ENCODE measurements at regions not wholly inside any gene's neighbourhood (a gene's known extent, or its start where the extent isn't known, plus 50 kb on each side); places are given as distances from the start of the nearest gene placed in this dataset.
"Not testable (repeated sequence)": the region's sequence is repeated elsewhere in the genome, so short reads cannot be mapped to it uniquely, and the experiment has no call there.

- H3K9ac ChIP-seq (ENCODE audit: low read depth in 1 of 2, low read length in 2 of 2) = no peak overlapping the region
- peaks cover 0 to 4% of the 10 kb centered on the region in 2 donors for H3K9me3 ChIP-seq (ENCODE audit: control insufficient read depth in 1 of 2, low read length in 2 of 2)
- H3K36me3 ChIP-seq (ENCODE audit: control insufficient read depth in 1 of 2, insufficient read depth in 2 of 2, low read length in 2 of 2) = no peaks in the 10 kb centered on the region
- H3K27ac ChIP-seq (ENCODE audit: low read depth, low read length) = no peak overlapping the region
- no peaks in the 10 kb centered on the region for H3K27me3 ChIP-seq (ENCODE audit: control insufficient read depth in 1 of 2, insufficient read depth in 2 of 2, low read length in 2 of 2)
- peaks cover 0 to 7% of the 10 kb centered on the region in 2 donors for H3K4me1 ChIP-seq (ENCODE audit: control insufficient read depth in 1 of 2, insufficient read depth in 2 of 2, low read length in 2 of 2)
- H3K4me3 ChIP-seq (ENCODE audit: low read depth in 1 of 2, low read length in 2 of 2) = no peak overlapping the region
Observed at GRCh38 chr21:35818597-35818996, 241.7 kb downstream of the SETD4 start.

DNA sequence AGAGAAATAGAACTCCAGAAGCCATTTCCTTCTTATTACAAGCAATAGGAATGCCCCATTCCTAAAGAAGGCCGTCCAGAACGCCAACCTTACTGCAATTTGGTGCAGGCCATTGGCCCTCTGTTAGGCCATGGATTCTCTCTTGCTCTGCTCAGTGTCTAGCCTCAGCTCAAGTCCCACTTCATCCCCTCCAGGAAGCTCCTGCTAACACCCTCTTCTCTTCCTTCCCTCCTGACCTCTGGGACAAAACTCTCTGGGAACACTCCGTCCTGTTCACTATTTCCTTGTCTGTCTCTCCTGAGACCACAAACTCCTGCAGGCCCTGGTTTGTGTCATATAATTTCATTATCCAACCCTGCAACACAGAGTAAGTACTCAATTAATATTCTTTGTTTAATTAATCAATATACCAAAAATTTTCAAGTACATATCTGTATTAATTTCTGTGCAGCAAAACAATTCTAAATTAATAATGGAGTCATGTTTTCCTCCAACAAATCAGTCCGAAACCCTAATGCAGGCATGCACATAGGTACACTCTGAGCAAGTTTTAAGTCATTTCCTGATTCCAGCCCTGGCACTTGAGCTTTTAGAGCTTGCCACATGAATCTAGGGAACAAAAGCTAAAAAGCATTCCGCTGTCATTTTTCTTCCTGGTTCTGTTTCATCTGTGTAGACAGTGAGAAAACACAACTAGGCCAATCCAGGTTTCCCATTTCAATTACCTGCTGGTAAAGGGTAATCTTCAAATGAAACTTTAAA is 245.3 kb downstream of the SETD4 start:
- Histone ChIP-seq H3K9me3 (ENCODE audit: control insufficient read depth in 1 of 2, low read length in 2 of 2) (no peaks in the 10 kb centered on the region), H3K9ac (ENCODE audit: low read depth in 1 of 2, low read length in 2 of 2) (no peak overlapping the region), H3K27ac (ENCODE audit: low read depth, low read length) (no peak overlapping the region)

GRCh38 chr21:35812679-35813078 is 247.6 kb downstream of the SETD4 start:
- no peaks in the 10 kb centered on the region for H3K9me3 ChIP-seq (ENCODE audit: control insufficient read depth in 1 of 2, low read length in 2 of 2)
- no peaks in the 10 kb centered on the region for H3K36me3 ChIP-seq (ENCODE audit: control insufficient read depth in 1 of 2, insufficient read depth in 2 of 2, low read length in 2 of 2)
- H3K4me3 ChIP-seq (ENCODE audit: low read depth in 1 of 2, low read length in 2 of 2) = no peak overlapping the region
- no peak overlapping the region for H3K27ac ChIP-seq (ENCODE audit: low read depth, low read length)
- peaks cover 4 to 15% of the 10 kb centered on the region in 2 donors for H3K4me1 ChIP-seq (ENCODE audit: control insufficient read depth in 1 of 2, insufficient read depth in 2 of 2, low read length in 2 of 2)
- H3K27me3 ChIP-seq (ENCODE audit: control insufficient read depth in 1 of 2, insufficient read depth in 2 of 2, low read length in 2 of 2) = no peaks in the 10 kb centered on the region
- H3K9ac ChIP-seq (ENCODE audit: low read depth in 1 of 2, low read length in 2 of 2) = no peak overlapping the region

More for the DNA sequence above, 245.3 kb downstream of the SETD4 start:
- Histone ChIP-seq H3K27me3 (ENCODE audit: control insufficient read depth in 1 of 2, insufficient read depth in 2 of 2, low read length in 2 of 2) (no peaks in the 10 kb centered on the region), H3K4me3 (ENCODE audit: low read depth in 1 of 2, low read length in 2 of 2) (no peak overlapping the region), H3K4me1 (ENCODE audit: control insufficient read depth in 1 of 2, insufficient read depth in 2 of 2, low read length in 2 of 2) (peaks cover 4 to 15% of the 10 kb centered on the region in 2 donors), H3K36me3 (ENCODE audit: control insufficient read depth in 1 of 2, insufficient read depth in 2 of 2, low read length in 2 of 2) (no peaks in the 10 kb centered on the region)

- Histone ChIP-seq H3K9me3 (ENCODE audit: control insufficient read depth in 1 of 2, low read length in 2 of 2) (no peaks in the 10 kb centered on the region), H3K9ac (ENCODE audit: low read depth in 1 of 2, low read length in 2 of 2) (no peak overlapping the region), H3K36me3 (ENCODE audit: control insufficient read depth in 1 of 2, insufficient read depth in 2 of 2, low read length in 2 of 2) (no peaks in the 10 kb centered on the region), H3K4me1 (ENCODE audit: control insufficient read depth in 1 of 2, insufficient read depth in 2 of 2, low read length in 2 of 2) (peaks cover 4 to 15% of the 10 kb centered on the region in 2 donors), H3K27me3 (ENCODE audit: control insufficient read depth in 1 of 2, insufficient read depth in 2 of 2, low read length in 2 of 2) (no peaks in the 10 kb centered on the region), H3K27ac (ENCODE audit: low read depth, low read length) (no peak overlapping the region), H3K4me3 (ENCODE audit: low read depth in 1 of 2, low read length in 2 of 2) (peak overlapping the region; percentile 4 to 42)
Observed at GRCh38 chr21:35811191-35811806, 249.0 kb downstream of the SETD4 start.

DNA sequence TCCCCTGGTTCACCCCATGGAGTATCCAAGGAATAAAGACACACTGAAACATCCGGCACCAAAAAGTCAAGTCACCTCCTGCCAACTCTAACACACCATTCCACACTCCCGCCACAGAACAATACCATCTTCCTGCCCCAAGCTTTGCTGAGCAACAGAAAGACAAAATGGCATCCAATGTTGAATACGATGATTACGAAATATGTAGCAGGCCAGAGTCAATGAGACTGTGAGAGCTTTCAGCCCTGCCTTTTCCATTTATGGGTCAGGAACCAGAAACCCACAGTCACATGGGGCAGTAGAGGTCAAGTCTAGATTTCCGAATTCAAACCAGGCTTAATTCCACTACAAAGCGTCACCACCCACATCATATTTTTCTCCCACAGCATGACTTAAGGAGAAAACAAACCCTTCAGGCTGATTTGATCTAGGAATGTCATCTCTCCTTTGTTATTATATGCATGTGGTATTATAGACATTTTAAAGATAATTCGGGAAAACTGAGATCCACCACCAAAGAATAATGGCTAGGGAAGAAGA is 249.8 kb downstream of the SETD4 start:
- no peaks in the 10 kb centered on the region for H3K9me3 ChIP-seq (ENCODE audit: control insufficient read depth in 1 of 2, low read length in 2 of 2)
- H3K27ac ChIP-seq (ENCODE audit: low read depth, low read length) = no peak overlapping the region
- H3K9ac ChIP-seq (ENCODE audit: low read depth in 1 of 2, low read length in 2 of 2) = no peak overlapping the region
- no peaks in the 10 kb centered on the region for H3K36me3 ChIP-seq (ENCODE audit: control insufficient read depth in 1 of 2, insufficient read depth in 2 of 2, low read length in 2 of 2)
- no peak overlapping the region for H3K4me3 ChIP-seq (ENCODE audit: low read depth in 1 of 2, low read length in 2 of 2)
- no peaks in the 10 kb centered on the region for H3K27me3 ChIP-seq (ENCODE audit: control insufficient read depth in 1 of 2, insufficient read depth in 2 of 2, low read length in 2 of 2)
- peaks cover 4 to 15% of the 10 kb centered on the region in 2 donors for H3K4me1 ChIP-seq (ENCODE audit: control insufficient read depth in 1 of 2, insufficient read depth in 2 of 2, low read length in 2 of 2)

DNA sequence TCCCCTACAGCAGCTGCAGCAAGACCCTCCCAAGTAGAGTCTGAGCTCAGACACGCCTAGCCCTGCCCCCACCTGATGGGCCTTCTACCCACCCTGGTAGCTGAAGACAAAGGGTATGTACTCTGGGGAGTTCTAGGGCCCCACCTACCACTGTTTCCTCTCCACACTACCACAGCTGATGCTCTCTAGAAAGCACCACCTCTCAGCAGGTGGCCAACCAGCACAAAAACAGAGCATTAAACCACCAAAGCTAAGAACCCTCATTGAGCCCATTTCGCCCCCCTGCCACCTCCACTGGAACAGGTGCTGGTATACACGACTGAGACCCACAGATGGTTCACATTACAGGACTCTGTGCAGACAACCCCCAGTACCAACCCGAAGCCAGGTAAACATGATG is 258.9 kb downstream of the SETD4 start:
- H3K27me3 ChIP-seq (ENCODE audit: control insufficient read depth in 1 of 2, insufficient read depth in 2 of 2, low read length in 2 of 2) = no peaks in the 10 kb centered on the region
- H3K9me3 ChIP-seq (ENCODE audit: control insufficient read depth in 1 of 2, low read length in 2 of 2) = no peaks in the 10 kb centered on the region
- no peaks in the 10 kb centered on the region for H3K36me3 ChIP-seq (ENCODE audit: control insufficient read depth in 1 of 2, insufficient read depth in 2 of 2, low read length in 2 of 2)
- peaks cover 11 to 14% of the 10 kb centered on the region in 2 donors for H3K4me1 ChIP-seq (ENCODE audit: control insufficient read depth in 1 of 2, insufficient read depth in 2 of 2, low read length in 2 of 2)
- H3K9ac ChIP-seq (ENCODE audit: low read depth in 1 of 2, low read length in 2 of 2) = no peak overlapping the region
- H3K27ac ChIP-seq (ENCODE audit: low read depth, low read length) = no peak overlapping the region
- no peak overlapping the region for H3K4me3 ChIP-seq (ENCODE audit: low read depth in 1 of 2, low read length in 2 of 2)

DNA sequence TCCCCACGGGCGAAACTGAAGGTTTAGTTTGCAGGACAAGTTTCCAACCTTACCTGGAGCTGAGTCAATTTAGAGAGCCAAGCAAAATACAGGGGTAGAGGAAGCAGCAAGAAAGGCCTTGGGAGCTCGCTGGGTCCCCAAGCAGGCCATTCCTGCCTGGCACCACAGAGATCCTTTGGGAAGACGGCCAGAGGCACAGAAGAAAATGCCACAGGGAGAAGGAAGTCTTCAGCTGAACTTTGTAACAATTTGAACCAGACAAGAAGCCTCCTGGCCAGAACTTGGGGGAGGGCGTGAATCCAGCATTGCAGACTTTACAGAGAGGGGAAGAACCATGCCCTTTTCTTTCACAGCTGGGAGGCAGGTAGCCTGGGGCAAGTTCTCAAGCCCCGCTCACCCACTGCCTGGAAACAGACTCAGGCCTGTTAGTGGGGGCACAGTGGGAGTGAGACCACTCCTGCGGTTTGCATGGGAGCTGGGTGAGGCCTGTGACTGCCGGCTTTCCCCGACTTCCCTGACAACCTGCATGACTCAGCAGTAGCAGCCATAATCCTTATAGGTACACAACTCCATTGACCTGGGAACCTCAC is 259.4 kb downstream of the SETD4 start:
- not testable (repeated sequence) for H3K4me3 ChIP-seq (ENCODE audit: low read depth in 1 of 2, low read length in 2 of 2); H3K36me3 ChIP-seq (ENCODE audit: control insufficient read depth in 1 of 2, insufficient read depth in 2 of 2, low read length in 2 of 2); H3K27me3 ChIP-seq (ENCODE audit: control insufficient read depth in 1 of 2, insufficient read depth in 2 of 2, low read length in 2 of 2); H3K27ac ChIP-seq (ENCODE audit: low read depth, low read length); H3K9me3 ChIP-seq (ENCODE audit: control insufficient read depth in 1 of 2, low read length in 2 of 2); H3K9ac ChIP-seq (ENCODE audit: low read depth in 1 of 2, low read length in 2 of 2)
- H3K4me1 ChIP-seq (ENCODE audit: control insufficient read depth in 1 of 2, insufficient read depth in 2 of 2, low read length in 2 of 2) = peaks cover 14 to 15% of the 10 kb centered on the region in 2 donors

- Histone ChIP-seq H3K27ac (ENCODE audit: low read depth, low read length) (no peak overlapping the region), H3K27me3 (ENCODE audit: control insufficient read depth in 1 of 2, insufficient read depth in 2 of 2, low read length in 2 of 2) (no peaks in the 10 kb centered on the region), H3K9me3 (ENCODE audit: control insufficient read depth in 1 of 2, low read length in 2 of 2) (no peaks in the 10 kb centered on the region), H3K9ac (ENCODE audit: low read depth in 1 of 2, low read length in 2 of 2) (no peak overlapping the region), H3K4me3 (ENCODE audit: low read depth in 1 of 2, low read length in 2 of 2) (no peak overlapping the region), H3K4me1 (ENCODE audit: control insufficient read depth in 1 of 2, insufficient read depth in 2 of 2, low read length in 2 of 2) (peaks cover 15 to 18% of the 10 kb centered on the region in 2 donors), H3K36me3 (ENCODE audit: control insufficient read depth in 1 of 2, insufficient read depth in 2 of 2, low read length in 2 of 2) (no peaks in the 10 kb centered on the region)
Observed at GRCh38 chr21:35796844-35797243, 263.5 kb downstream of the SETD4 start.

- peaks cover 15 to 18% of the 10 kb centered on the region in 2 donors for H3K4me1 ChIP-seq (ENCODE audit: control insufficient read depth in 1 of 2, insufficient read depth in 2 of 2, low read length in 2 of 2)
- H3K9ac ChIP-seq (ENCODE audit: low read depth in 1 of 2, low read length in 2 of 2); H3K36me3 ChIP-seq (ENCODE audit: control insufficient read depth in 1 of 2, insufficient read depth in 2 of 2, low read length in 2 of 2); H3K4me3 ChIP-seq (ENCODE audit: low read depth in 1 of 2, low read length in 2 of 2); H3K27me3 ChIP-seq (ENCODE audit: control insufficient read depth in 1 of 2, insufficient read depth in 2 of 2, low read length in 2 of 2); H3K27ac ChIP-seq (ENCODE audit: low read depth, low read length); H3K9me3 ChIP-seq (ENCODE audit: control insufficient read depth in 1 of 2, low read length in 2 of 2): not testable (repeated sequence)
Observed at GRCh38 chr21:35794527-35794926, 265.8 kb downstream of the SETD4 start.
